CD4-positive, alpha-beta T cell (primary cell): ENCODE measurements at regions not wholly inside any gene's neighbourhood (a gene's known extent, or its start where the extent isn't known, plus 50 kb on each side); places are given as distances from the start of the nearest gene placed in this dataset.

Experiments used
- ATAC-seq: fragments of 200-7000 bp; cut with Tn5 transposase; one replicate; pipeline ENCODE4 v1.10.0; 2022; ENCODE audit warnings: mild to moderate bottlenecking; ENCODE audit not compliant: poor library complexity
- CTCF ChIA-PET: fragments of 350-600 bp; sonication (Branson Sonifier 250); formaldehyde crosslinking; loops from one replicate; lab custom pipeline; 2021; ENCODE audit warnings: antibody characterized with exemption, inconsistent platforms; lab: Charles Lee
- POLR2A ChIA-PET: fragments of 350-600 bp; sonication (Branson Sonifier 250); formaldehyde crosslinking; loops from one replicate; lab custom pipeline; 2021; ENCODE audit warnings: antibody characterized with exemption, inconsistent platforms; lab: Charles Lee
- DNase-seq, 14 experiments: peaks; one replicate each; pipeline ENCODE4 v3.0.0-alpha.2; 2013 to 2020; ENCODE audit warnings: mixed read lengths in 2 of 14
- H3K27ac ChIP-seq, 2 donors: one replicate each; pipeline versions ENCODE4 v1.5.1 to v1.7.0; 2013; ENCODE audit warnings: low read length in 2 of 2, low read depth in 1 of 2, mild to moderate bottlenecking in 1 of 2
- H3K27me3 ChIP-seq, 2 experiments: 1 replicate in 1 of 2; 2 replicates in 1 of 2; pipeline versions ENCODE4 v1.6.1 to v1.7.0; 2013; ENCODE audit warnings: low read length in 2 of 2, control low read depth in 1 of 2, mild to moderate bottlenecking in 1 of 2, moderate library complexity in 1 of 2; ENCODE audit not compliant: insufficient read depth in 2 of 2, control insufficient read depth in 1 of 2
- H3K36me3 ChIP-seq: one replicate; pipeline ENCODE4 v1.6.1; 2013; ENCODE audit warnings: low read length, control low read depth; ENCODE audit not compliant: insufficient read depth
- H3K4me1 ChIP-seq: one replicate; pipeline ENCODE4 v1.6.1; 2013; ENCODE audit warnings: low read length, control low read depth; ENCODE audit not compliant: insufficient read depth
- H3K4me3 ChIP-seq: one replicate; pipeline ENCODE4 v1.5.1; 2013; ENCODE audit warnings: mild to moderate bottlenecking, low read length, moderate library complexity
- H3K9me3 ChIP-seq, 2 experiments: 1 replicate in 1 of 2; 2 replicates in 1 of 2; pipeline versions ENCODE4 v1.6.1 to v1.7.0; 2013; ENCODE audit warnings: low read length in 2 of 2, mild to moderate bottlenecking in 2 of 2, control low read depth in 1 of 2, moderate library complexity in 1 of 2; ENCODE audit not compliant: control insufficient read depth in 1 of 2, insufficient read depth in 1 of 2
- H3K27ac Mint-ChIP-seq: one replicate; pipeline ENCODE4 v1.8.0; 2020; ENCODE audit warnings: mixed read lengths
- H3K27me3 Mint-ChIP-seq: one replicate; pipeline ENCODE4 v1.8.0; 2021; ENCODE audit warnings: mixed read lengths
- H3K36me3 Mint-ChIP-seq: one replicate; pipeline ENCODE4 v1.8.0; 2021; ENCODE audit warnings: low read depth, mixed read lengths
- H3K4me1 Mint-ChIP-seq: one replicate; pipeline ENCODE4 v1.8.0; 2021; ENCODE audit warnings: low read depth, mixed read lengths
- H3K4me3 Mint-ChIP-seq: one replicate; pipeline ENCODE4 v1.8.0; 2020; ENCODE audit warnings: mild to moderate bottlenecking, mixed read lengths
- H3K9me3 Mint-ChIP-seq: one replicate; pipeline ENCODE4 v1.8.0; 2020; ENCODE audit warnings: mixed read lengths
- intact Hi-C, 2 experiments: fragments of 100-400 bp; cut with DNase I in 1 of 2; cut with micrococcal nuclease in 1 of 2; formaldehyde crosslinking; loops; one replicate each; pipeline versions ENCODE4 v1.15.1 to v1.9.0; 2023 to 2025; cut with DNase I, micrococcal nuclease
- TF ChIP-seq, protein P1 (sequence below): fragments of 200-600 bp; IDR thresholded peaks from one replicate; pipeline ENCODE4 v1.8.0; 2022; ENCODE audit warnings: antibody characterized with exemption, mild to moderate bottlenecking

DNA sequence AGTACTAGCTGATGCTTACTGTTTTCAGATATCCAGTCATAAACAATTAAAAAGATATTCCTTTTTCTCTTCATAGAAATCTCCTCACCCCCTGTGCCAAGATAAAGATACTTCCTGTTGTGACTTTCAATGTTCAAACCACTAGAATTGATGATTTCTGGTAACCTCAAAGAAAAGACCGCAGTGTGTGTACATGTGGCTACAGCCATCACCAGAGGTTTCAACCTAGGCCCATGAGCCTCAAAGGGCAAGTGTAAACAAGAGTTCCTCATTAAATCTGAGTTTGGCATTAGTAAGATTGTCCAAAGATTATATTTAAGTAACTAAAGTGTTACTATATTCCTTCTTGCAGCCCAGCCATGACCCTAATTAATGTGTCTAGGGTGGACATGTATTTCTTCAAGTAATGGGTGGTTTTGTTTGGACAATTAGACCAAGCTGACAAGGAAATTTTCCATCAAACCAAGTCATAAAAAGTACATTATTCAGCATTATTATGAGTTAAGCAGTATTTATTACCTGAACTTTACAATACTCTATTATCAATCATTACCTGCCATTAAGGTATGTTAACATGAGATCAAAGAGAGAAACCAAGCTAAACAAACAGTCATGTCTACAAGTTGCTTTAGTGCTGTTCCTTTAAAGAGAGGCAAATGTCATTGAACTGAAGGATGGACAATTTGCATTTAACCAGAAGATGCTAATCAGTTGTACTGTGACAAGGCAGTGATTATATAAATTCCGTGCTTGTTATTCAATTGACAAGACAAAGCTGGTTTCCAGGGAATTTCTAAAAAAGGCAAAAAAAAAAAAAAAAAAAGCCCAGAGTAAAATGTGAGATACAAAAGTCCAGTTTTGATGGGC lies 382.7 kb downstream of the LNPK start:
- DNase-seq (no peak), ATAC-seq (no peak)
- Histone ChIP-seq H3K4me3 (no peak overlapping the region), H3K27me3 (no peaks in the 10 kb centered on the region), H3K27ac (no peak overlapping the region), H3K36me3 (no peaks in the 10 kb centered on the region), H3K4me1 (no peaks in the 10 kb centered on the region), H3K9me3 (no peaks in the 10 kb centered on the region)
- peaks cover 4% of the 10 kb centered on the region for H3K9me3 Mint-ChIP-seq
- ChIA-PET POLR2A (no interaction called here), CTCF (no interaction called here)
- H3K27ac Mint-ChIP-seq = no peak overlapping the region
- H3K4me3 Mint-ChIP-seq = no peak overlapping the region
- H3K36me3 Mint-ChIP-seq = no peaks in the 10 kb centered on the region
- intact Hi-C loops = no loop called here
- TF ChIP-seq, protein P1, sequence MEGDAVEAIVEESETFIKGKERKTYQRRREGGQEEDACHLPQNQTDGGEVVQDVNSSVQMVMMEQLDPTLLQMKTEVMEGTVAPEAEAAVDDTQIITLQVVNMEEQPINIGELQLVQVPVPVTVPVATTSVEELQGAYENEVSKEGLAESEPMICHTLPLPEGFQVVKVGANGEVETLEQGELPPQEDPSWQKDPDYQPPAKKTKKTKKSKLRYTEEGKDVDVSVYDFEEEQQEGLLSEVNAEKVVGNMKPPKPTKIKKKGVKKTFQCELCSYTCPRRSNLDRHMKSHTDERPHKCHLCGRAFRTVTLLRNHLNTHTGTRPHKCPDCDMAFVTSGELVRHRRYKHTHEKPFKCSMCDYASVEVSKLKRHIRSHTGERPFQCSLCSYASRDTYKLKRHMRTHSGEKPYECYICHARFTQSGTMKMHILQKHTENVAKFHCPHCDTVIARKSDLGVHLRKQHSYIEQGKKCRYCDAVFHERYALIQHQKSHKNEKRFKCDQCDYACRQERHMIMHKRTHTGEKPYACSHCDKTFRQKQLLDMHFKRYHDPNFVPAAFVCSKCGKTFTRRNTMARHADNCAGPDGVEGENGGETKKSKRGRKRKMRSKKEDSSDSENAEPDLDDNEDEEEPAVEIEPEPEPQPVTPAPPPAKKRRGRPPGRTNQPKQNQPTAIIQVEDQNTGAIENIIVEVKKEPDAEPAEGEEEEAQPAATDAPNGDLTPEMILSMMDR = no peak
- H3K27me3 Mint-ChIP-seq = peaks cover 21% of the 10 kb centered on the region
- no peaks in the 10 kb centered on the region for H3K4me1 Mint-ChIP-seq

DNA sequence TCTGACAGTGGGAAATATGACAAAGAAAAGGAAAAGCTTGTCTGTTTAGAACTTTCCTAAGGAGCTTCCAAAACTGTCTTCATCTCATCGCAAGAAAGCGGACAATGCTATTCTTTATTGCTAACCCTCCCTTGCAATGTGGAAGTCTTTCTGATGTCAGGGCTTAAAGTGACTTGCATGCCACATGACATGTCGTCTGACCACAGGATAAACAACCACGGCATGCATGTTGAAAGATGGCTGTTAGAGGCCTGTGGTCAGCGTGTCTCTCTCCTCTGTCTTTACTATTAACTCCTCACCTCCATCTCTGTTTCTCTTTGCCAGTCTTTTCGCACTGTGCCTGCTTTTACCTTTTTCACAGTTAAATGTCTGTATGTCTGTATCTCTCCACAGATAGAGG lies 389.8 kb downstream of the LNPK start:
- Histone ChIP-seq H3K36me3 (no peaks in the 10 kb centered on the region), H3K27ac (no peak overlapping the region), H3K27me3 (no peaks in the 10 kb centered on the region), H3K4me1 (no peaks in the 10 kb centered on the region), H3K4me3 (no peak overlapping the region), H3K9me3 (peaks cover 0 to 3% of the 10 kb centered on the region in 2 experiments)
- no peaks in the 10 kb centered on the region for H3K4me1 Mint-ChIP-seq
- CTCF ChIA-PET = no interaction called here
- H3K27me3 Mint-ChIP-seq = peaks cover 4% of the 10 kb centered on the region
- intact Hi-C loops = no loop called here
- TF ChIP-seq, protein P1 = no peak
- H3K36me3 Mint-ChIP-seq = no peaks in the 10 kb centered on the region
- no peak for DNase-seq
- no peak overlapping the region for H3K4me3 Mint-ChIP-seq
- ATAC-seq = no peak
- H3K9me3 Mint-ChIP-seq = no peaks in the 10 kb centered on the region
- POLR2A ChIA-PET = no interaction called here
- no peak overlapping the region for H3K27ac Mint-ChIP-seq

DNA sequence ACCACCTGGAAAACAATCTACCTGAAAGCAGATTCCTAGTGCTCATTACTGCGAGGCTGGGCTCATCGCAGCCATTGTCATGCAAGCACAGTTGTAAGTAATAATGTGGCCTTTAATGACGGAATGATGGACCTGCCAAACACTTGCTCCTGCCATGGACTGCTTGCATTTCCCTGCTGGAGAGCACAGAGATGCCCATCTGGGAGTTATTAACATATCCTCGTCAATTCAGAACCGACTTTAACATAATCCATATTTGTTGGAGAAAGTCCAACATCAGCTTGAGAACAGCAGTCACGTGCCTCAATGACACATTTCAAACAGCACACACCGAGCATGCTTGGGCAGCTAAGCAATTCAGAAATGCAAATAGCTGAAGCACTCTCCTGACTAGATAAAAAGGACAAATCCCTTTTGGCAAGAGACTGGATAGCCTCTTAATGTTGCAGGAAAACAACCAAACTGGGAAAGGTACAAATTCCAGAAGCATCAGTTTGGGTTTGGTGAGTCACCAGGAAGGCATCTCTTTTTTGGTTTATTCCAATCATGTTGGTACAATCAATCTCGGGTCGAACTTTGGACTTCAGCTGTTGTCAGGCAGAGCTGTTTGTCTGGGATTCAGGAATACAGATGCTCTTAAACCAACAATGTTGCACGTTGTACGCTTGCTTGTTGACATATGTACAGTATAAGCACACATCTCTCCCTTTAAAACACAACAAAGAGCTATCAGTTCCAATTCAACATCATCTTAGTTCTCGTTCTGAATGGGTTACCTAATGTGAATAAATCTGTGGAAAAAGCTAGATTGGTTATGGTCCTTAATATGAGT lies 395.8 kb downstream of the LNPK start:
- Histone ChIP-seq H3K4me3 (no peak overlapping the region), H3K4me1 (no peaks in the 10 kb centered on the region), H3K27me3 (no peaks in the 10 kb centered on the region), H3K36me3 (no peaks in the 10 kb centered on the region), H3K9me3 (peaks cover 0 to 3% of the 10 kb centered on the region in 2 experiments), H3K27ac (no peak overlapping the region)
- DNase-seq (no peak), ATAC-seq (no peak)
- no peaks in the 10 kb centered on the region for H3K36me3 Mint-ChIP-seq
- POLR2A ChIA-PET = no interaction called here
- TF ChIP-seq, protein P1 = no peak
- intact Hi-C loops = no loop called here
- CTCF ChIA-PET = no interaction called here
- H3K27ac Mint-ChIP-seq = no peak overlapping the region
- H3K4me3 Mint-ChIP-seq = no peak overlapping the region
- no peaks in the 10 kb centered on the region for H3K9me3 Mint-ChIP-seq
- no peaks in the 10 kb centered on the region for H3K4me1 Mint-ChIP-seq
- peaks cover 5% of the 10 kb centered on the region for H3K27me3 Mint-ChIP-seq
